ENCODE measurements at regions not wholly inside any gene's neighbourhood (a gene's known extent, or its start where the extent isn't known, plus 50 kb on each side); places are given as distances from the start of the nearest gene placed in this dataset.

DNA sequence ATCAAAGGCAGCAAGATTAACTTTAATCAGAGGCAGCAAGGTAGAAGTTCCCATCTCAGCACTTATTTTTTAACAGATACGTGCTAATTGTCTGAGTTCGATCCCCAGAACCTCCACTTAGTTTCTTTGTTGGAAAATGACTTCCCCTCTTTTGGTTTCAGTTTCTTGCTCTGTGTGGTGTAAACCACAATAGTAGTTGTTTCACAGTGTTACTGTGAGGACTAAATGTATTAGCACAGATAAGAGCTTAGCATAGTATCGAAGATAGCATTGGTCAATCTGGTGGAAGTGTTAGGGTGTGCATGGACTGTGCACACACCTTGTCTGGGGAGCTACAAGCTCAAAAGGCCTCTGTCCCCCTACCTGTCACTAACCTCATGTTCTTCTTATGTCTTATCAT, 988.3 kb upstream of the GYPC start:
- Histone ChIP-seq H3K36me3 (ENCODE audit: control insufficient read depth in 2 of 3, insufficient read depth in 3 of 3, low read length in 3 of 3) (no peaks in the 10 kb centered on the region), H3K27me3 (ENCODE audit: control insufficient read depth, insufficient read depth, low read length) (no peaks in the 10 kb centered on the region), H3K9ac (ENCODE audit: low read length in 3 of 3) (no peak overlapping the region), H3K4me3 (ENCODE audit: low read length in 3 of 3) (no peak overlapping the region), H3K27ac (ENCODE audit: low read depth in 2 of 2, low read length in 2 of 2) (no peak overlapping the region), H3K4me1 (ENCODE audit: control insufficient read depth in 2 of 3, insufficient read depth in 2 of 3, low read depth in 1 of 3, low read length in 3 of 3) (no peaks in the 10 kb centered on the region), H3K9me3 (ENCODE audit: control insufficient read depth in 2 of 3, insufficient read depth in 1 of 3, low read length in 3 of 3) (no peaks in the 10 kb centered on the region)
- intact Hi-C loops (cut with DNase I), result no loop called here
- no peak for FAIRE-seq
- DNase-seq, result no peak
- TF ChIP-seq, protein P1, sequence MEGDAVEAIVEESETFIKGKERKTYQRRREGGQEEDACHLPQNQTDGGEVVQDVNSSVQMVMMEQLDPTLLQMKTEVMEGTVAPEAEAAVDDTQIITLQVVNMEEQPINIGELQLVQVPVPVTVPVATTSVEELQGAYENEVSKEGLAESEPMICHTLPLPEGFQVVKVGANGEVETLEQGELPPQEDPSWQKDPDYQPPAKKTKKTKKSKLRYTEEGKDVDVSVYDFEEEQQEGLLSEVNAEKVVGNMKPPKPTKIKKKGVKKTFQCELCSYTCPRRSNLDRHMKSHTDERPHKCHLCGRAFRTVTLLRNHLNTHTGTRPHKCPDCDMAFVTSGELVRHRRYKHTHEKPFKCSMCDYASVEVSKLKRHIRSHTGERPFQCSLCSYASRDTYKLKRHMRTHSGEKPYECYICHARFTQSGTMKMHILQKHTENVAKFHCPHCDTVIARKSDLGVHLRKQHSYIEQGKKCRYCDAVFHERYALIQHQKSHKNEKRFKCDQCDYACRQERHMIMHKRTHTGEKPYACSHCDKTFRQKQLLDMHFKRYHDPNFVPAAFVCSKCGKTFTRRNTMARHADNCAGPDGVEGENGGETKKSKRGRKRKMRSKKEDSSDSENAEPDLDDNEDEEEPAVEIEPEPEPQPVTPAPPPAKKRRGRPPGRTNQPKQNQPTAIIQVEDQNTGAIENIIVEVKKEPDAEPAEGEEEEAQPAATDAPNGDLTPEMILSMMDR (IDR thresholded peaks at IDR 0.05; ENCODE audit: borderline replicate concordance, extremely low read depth, insufficient read depth), result no peak

DNA sequence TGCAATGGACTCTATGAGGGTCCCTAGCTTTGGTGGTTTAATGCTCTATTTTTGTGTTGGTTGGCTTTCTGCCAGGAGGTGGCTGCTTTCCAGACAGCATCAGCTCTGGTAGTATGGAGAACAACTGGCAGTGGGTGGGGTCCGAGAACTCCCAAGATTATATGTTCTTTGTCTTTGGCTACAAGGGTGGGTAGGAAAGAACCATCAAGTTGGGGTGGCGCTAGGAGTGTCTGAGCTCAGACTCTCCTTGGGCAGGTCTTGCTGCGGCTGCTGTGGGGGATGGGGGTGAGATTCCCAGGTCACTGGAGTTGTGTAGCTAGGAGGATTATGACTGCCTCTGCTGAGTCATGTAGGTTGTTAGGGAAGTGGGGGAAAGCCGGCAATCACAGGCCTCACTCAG, 976.1 kb upstream of the GYPC start:
- Histone ChIP-seq H3K9me3 (ENCODE audit: control insufficient read depth in 2 of 3, insufficient read depth in 1 of 3, low read length in 3 of 3) (no peaks in the 10 kb centered on the region), H3K36me3 (ENCODE audit: control insufficient read depth in 2 of 3, insufficient read depth in 3 of 3, low read length in 3 of 3) (no peaks in the 10 kb centered on the region)
- intact Hi-C loops (cut with DNase I), result no loop called here

DNA sequence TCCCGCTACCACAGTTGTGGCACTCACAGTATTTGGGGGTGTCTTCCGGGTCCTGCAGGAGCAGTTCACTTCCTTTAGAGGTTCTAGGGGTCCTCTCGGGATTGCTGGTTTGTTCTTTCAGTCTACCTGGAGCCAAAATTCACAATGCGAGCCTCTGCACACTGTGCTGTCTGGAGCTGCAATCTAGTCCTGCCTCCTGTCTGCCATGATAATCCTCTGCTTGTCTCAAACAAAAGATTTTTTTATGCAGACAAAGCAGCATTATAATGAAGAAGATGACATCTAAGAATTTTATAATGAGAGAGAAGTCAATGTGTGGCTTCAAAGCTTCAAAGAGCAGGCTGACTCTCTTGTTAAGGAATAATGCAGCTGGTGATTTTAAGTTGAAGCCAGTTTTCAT, 975.1 kb upstream of the GYPC start:
- H3K36me3 ChIP-seq (ENCODE audit: control insufficient read depth in 2 of 3, insufficient read depth in 3 of 3, low read length in 3 of 3), result no peaks in the 10 kb centered on the region
- intact Hi-C loops (cut with DNase I), result no loop called here
- FAIRE-seq, result no peak

More for the DNA sequence above, 976.1 kb upstream of the GYPC start:
- Histone ChIP-seq H3K27me3 (ENCODE audit: control insufficient read depth, insufficient read depth, low read length) (no peaks in the 10 kb centered on the region), H3K4me3 (ENCODE audit: low read length in 3 of 3) (no peak overlapping the region), H3K9ac (ENCODE audit: low read length in 3 of 3) (no peak overlapping the region), H3K27ac (ENCODE audit: low read depth in 2 of 2, low read length in 2 of 2) (no peak overlapping the region), H3K4me1 (ENCODE audit: control insufficient read depth in 2 of 3, insufficient read depth in 2 of 3, low read depth in 1 of 3, low read length in 3 of 3) (no peaks in the 10 kb centered on the region)
- no peak for DNase-seq
- no peak for FAIRE-seq
- TF ChIP-seq, protein P1 (IDR thresholded peaks at IDR 0.05; ENCODE audit: borderline replicate concordance, extremely low read depth, insufficient read depth), result no peak

DNA sequence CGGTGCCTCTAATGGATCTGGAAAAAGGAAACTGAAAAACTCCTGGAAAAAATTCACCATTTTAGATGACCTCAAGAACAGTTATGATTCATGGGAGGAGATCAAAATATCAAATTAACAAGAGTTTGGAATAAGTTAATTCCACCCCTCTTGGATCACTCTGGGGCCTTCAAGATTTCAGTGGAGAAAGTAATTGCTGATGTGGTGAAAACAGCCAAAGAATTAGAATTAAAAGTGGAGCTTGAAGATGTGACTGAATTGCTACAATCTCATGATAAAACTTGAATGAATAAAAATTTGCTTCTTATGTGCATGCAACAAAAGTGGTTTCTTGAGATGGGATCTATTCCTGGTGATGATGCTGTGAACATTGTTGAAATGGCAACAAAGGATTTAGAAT, 974.4 kb upstream of the GYPC start:
- Histone ChIP-seq H3K27me3 (ENCODE audit: control insufficient read depth, insufficient read depth, low read length) (no peaks in the 10 kb centered on the region), H3K4me3 (ENCODE audit: low read length in 3 of 3) (no peak overlapping the region), H3K4me1 (ENCODE audit: control insufficient read depth in 2 of 3, insufficient read depth in 2 of 3, low read depth in 1 of 3, low read length in 3 of 3) (no peaks in the 10 kb centered on the region), H3K9me3 (ENCODE audit: control insufficient read depth in 2 of 3, insufficient read depth in 1 of 3, low read length in 3 of 3) (no peaks in the 10 kb centered on the region), H3K9ac (ENCODE audit: low read length in 3 of 3) (no peak overlapping the region), H3K36me3 (ENCODE audit: control insufficient read depth in 2 of 3, insufficient read depth in 3 of 3, low read length in 3 of 3) (no peaks in the 10 kb centered on the region), H3K27ac (ENCODE audit: low read depth in 2 of 2, low read length in 2 of 2) (no peak overlapping the region)
- FAIRE-seq (no peak), DNase-seq (no peak)
- intact Hi-C loops (cut with DNase I), result no loop called here
- TF ChIP-seq, protein P1 (IDR thresholded peaks at IDR 0.05; ENCODE audit: borderline replicate concordance, extremely low read depth, insufficient read depth), result no peak

More for the DNA sequence above, 975.1 kb upstream of the GYPC start:
- Histone ChIP-seq H3K4me3 (ENCODE audit: low read length in 3 of 3) (no peak overlapping the region), H3K27ac (ENCODE audit: low read depth in 2 of 2, low read length in 2 of 2) (no peak overlapping the region), H3K4me1 (ENCODE audit: control insufficient read depth in 2 of 3, insufficient read depth in 2 of 3, low read depth in 1 of 3, low read length in 3 of 3) (no peaks in the 10 kb centered on the region), H3K9ac (ENCODE audit: low read length in 3 of 3) (no peak overlapping the region), H3K9me3 (ENCODE audit: control insufficient read depth in 2 of 3, insufficient read depth in 1 of 3, low read length in 3 of 3) (no peaks in the 10 kb centered on the region), H3K27me3 (ENCODE audit: control insufficient read depth, insufficient read depth, low read length) (no peaks in the 10 kb centered on the region)
- TF ChIP-seq, protein P1 (IDR thresholded peaks at IDR 0.05; ENCODE audit: borderline replicate concordance, extremely low read depth, insufficient read depth), result no peak
- no peak for DNase-seq
